PC-9 (cell line): ENCODE measurements at regions not wholly inside any gene's neighbourhood (a gene's known extent, or its start where the extent isn't known, plus 50 kb on each side); places are given as distances from the start of the nearest gene placed in this dataset.

Experiments used
- CTCF ChIP-seq: fragments of 200-600 bp; sonication (generic); conservative IDR thresholded peaks from 2 replicates; pipeline ENCODE4 v1.6.1; 2017; ENCODE audit warnings: mixed run types, antibody characterized with exemption, mild to moderate bottlenecking, moderate library complexity
- EZH2 ChIP-seq: fragments of 200-600 bp; sonication (generic); IDR thresholded peaks from 2 replicates; pipeline ENCODE4 v1.8.0; 2017; ENCODE audit warnings: antibody characterized with exemption, low read depth

DNA sequence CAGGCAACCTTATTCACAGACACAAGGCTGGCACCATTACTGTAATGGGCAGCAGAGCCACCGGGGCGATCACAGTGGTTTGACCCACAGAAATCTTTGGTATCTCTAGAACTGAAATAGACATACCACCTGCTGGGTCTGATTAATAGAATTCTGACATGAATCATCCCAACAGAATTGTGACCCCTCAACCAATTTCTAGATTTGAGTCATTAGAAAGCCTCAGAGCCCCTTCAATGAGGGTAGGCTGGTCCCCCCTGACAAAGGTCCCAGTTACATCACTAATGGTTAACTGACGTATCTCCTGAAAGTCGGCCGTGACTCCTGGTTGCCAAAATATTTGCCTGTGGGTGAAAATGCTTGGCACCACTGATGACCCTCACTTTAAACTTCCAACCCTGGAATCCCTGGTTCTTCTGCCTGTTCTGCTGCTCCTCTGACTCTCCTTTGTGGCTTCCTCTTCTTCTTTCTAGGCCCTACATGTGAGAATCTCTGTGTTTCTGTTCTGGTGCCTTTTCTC lies 124.9 kb upstream of the ARID1B start:
- TF ChIP-seq CTCF (no peak), EZH2 (no peak)
